ENCODE measurements at regions not wholly inside any gene's neighbourhood (a gene's known extent, or its start where the extent isn't known, plus 50 kb on each side); places are given as distances from the start of the nearest gene placed in this dataset.

- TF ChIP-seq CTCF (conservative IDR thresholded peaks at IDR 0.05; ENCODE audit: low read depth, low read length) (no peak), EZH2phosphoT487 (IDR thresholded peaks at IDR 0.05; ENCODE audit: borderline replicate concordance, low read length) (no peak)
These were observed 847.0 kb downstream of the TRIML1 start for GRCh38 chr4:188986271-188986689.

All from PC-3 (cell line).